HCT116 (cell line): ENCODE measurements at regions not wholly inside any gene's neighbourhood (a gene's known extent, or its start where the extent isn't known, plus 50 kb on each side); places are given as distances from the start of the nearest gene placed in this dataset.

Experiments
- ATAC-seq: fragments of 200-7000 bp; cut with Tn5 transposase; 2 replicates; pipeline ENCODE4 v1.9.1; 2020; ENCODE audit warnings: mild to moderate bottlenecking, moderate library complexity
- BruUV-seq: library from RNA; stranded (reverse); fragments of 400-500 nt; replicated peaks from 2 replicates; lab custom pipeline; 2021; lab: Mats Ljungman, UMichigan
- CTCF ChIA-PET: fragments of 300-600 bp; sonication (Branson Sonifier 250); formaldehyde crosslinking; loops from one replicate; lab custom pipeline; 2021; ENCODE audit warnings: antibody characterized with exemption; lab: Charles Lee
- POLR2A ChIA-PET: fragments of 300-600, 350-600 bp; sonication (Branson Sonifier 250); formaldehyde crosslinking; loops from one replicate; lab custom pipeline; 2021; ENCODE audit warnings: antibody characterized with exemption; lab: Charles Lee
- RAD21 ChIA-PET, 2 experiments: fragments of 300-600 bp; sonication (Branson Sonifier 250); formaldehyde crosslinking; loops; one replicate each; lab custom pipeline; 2023; ENCODE audit warnings: low total read pairs in 2 of 2; ENCODE audit not compliant: uncharacterized antibody in 2 of 2, unreplicated experiment in 2 of 2, low non-redundant PET in 1 of 2; lab: Charles Lee
- DNase-seq: peaks from one replicate; pipeline ENCODE4 v3.0.0-alpha.2; 2010; ENCODE audit warnings: low read depth, low spot score
- H2AFZ ChIP-seq: fragments of 200-600 bp; shearing (Covaris generic), sonication (generic); 2 replicates; pipeline ENCODE4 v1.6.1; 2017; ENCODE audit warnings: low read depth, mixed run types, mixed read lengths, antibody characterized with exemption, low read length; ENCODE audit not compliant: poor library complexity, severe bottlenecking
- H3K27ac ChIP-seq: 2 replicates; pipeline ENCODE4 v1.5.1; 2012; ENCODE audit warnings: low read depth, low read length
- H3K27me3 ChIP-seq: fragments of 200-600 bp; sonication (generic); 2 replicates; pipeline ENCODE4 v1.6.1; 2016; ENCODE audit warnings: mixed run types, low read length, mixed read lengths; ENCODE audit not compliant: insufficient read depth
- H3K36me3 ChIP-seq, 2 experiments: fragments of 200-500 bp in 1 of 2; fragments of 200-600 bp in 1 of 2; sonication (Bioruptor generic) in 1 of 2; sonication (generic) in 1 of 2; 2 replicates each; pipeline versions ENCODE4 v1.5.1 to v1.6.1; 2014 to 2016; ENCODE audit warnings: low read length in 2 of 2, inconsistent platforms in 1 of 2, mixed read lengths in 1 of 2, mixed run types in 1 of 2; ENCODE audit not compliant: insufficient read depth in 2 of 2, control insufficient read depth in 1 of 2
- H3K4me1 ChIP-seq, 2 experiments: fragments of 200-600 bp in 1 of 2; sonication (generic) in 1 of 2; 2 replicates each; pipeline versions ENCODE4 v1.5.1 to v1.6.1; 2012 to 2017; ENCODE audit warnings: low read length in 2 of 2, inconsistent platforms in 1 of 2, mild to moderate bottlenecking in 1 of 2, mixed read lengths in 1 of 2, mixed run types in 1 of 2, moderate library complexity in 1 of 2; ENCODE audit not compliant: insufficient read depth in 2 of 2, control insufficient read depth in 1 of 2
- H3K4me2 ChIP-seq: fragments of 200-600 bp; sonication (generic); 2 replicates; pipeline ENCODE4 v1.6.1; 2017; ENCODE audit warnings: mixed run types, low read length, mixed read lengths
- H3K4me3 ChIP-seq, 2 experiments: fragments of 200-600 bp in 1 of 2; sonication (generic) in 1 of 2; replicated peaks in 1 of 2; 2 replicates each; pipeline ENCODE4 v1.5.1; 2011 to 2016; ENCODE audit warnings: low read length in 2 of 2, control low read depth in 1 of 2, low read depth in 1 of 2, mild to moderate bottlenecking in 1 of 2, mixed read lengths in 1 of 2, mixed run types in 1 of 2
- H3K79me2 ChIP-seq: fragments of 200-600 bp; sonication (generic); 2 replicates; pipeline ENCODE4 v1.6.1; 2017; ENCODE audit warnings: mild to moderate bottlenecking, mixed run types, low read length, moderate library complexity, mixed read lengths; ENCODE audit not compliant: insufficient read depth
- H3K9ac ChIP-seq: fragments of 200-600 bp; sonication (generic); 2 replicates; pipeline ENCODE4 v1.6.1; 2016; ENCODE audit warnings: low read length, mixed read lengths
- H3K9me2 ChIP-seq: fragments of 200-600 bp; sonication (generic), shearing (Covaris generic); 2 replicates; pipeline ENCODE4 v1.6.1; 2017; ENCODE audit warnings: mixed run types, mild to moderate bottlenecking, moderate library complexity; ENCODE audit not compliant: insufficient read depth
- H3K9me3 ChIP-seq, 2 experiments: fragments of 200-500 bp in 1 of 2; fragments of 200-600 bp in 1 of 2; sonication (Bioruptor generic) in 1 of 2; sonication (generic) in 1 of 2; 2 replicates each; pipeline ENCODE4 v1.6.1; 2014 to 2017; ENCODE audit warnings: low read length in 2 of 2, mixed read lengths in 2 of 2, inconsistent platforms in 1 of 2, low read depth in 1 of 2, mild to moderate bottlenecking in 1 of 2, mixed run types in 1 of 2, moderate library complexity in 1 of 2; ENCODE audit not compliant: control insufficient read depth in 1 of 2, insufficient read depth in 1 of 2
- H4K20me1 ChIP-seq: fragments of 200-600 bp; sonication (generic), shearing (Covaris generic); 2 replicates; pipeline ENCODE4 v1.6.1; 2017; ENCODE audit warnings: mixed run types, mild to moderate bottlenecking, moderate library complexity; ENCODE audit not compliant: insufficient read depth
- CEBPB ChIP-seq: IDR thresholded peaks from 2 replicates; pipeline ENCODE4 v1.6.1; 2012; ENCODE audit warnings: low read depth
- EZH2 ChIP-seq: fragments of 200-600 bp; sonication (generic); IDR thresholded peaks from 2 replicates; pipeline ENCODE4 v1.6.1; 2017; ENCODE audit warnings: antibody characterized with exemption, mixed run types
- RAD21 ChIP-seq: IDR thresholded peaks from 2 replicates; pipeline ENCODE4 v1.6.1; 2012; ENCODE audit warnings: low read depth, mild to moderate bottlenecking
- TCF7L2 ChIP-seq: IDR thresholded peaks from 2 replicates; pipeline ENCODE4 v1.7.0; 2011; ENCODE audit warnings: borderline replicate concordance, inconsistent platforms; ENCODE audit not compliant: insufficient read depth, insufficient read length; ENCODE audit errors: extremely low read depth
- intact Hi-C: fragments of 100-400 bp; cut with micrococcal nuclease; formaldehyde crosslinking; loops from 2 replicates; pipeline ENCODE4 v1.10.0; 2022
- TF ChIP-seq, protein P1 (sequence below), 3 experiments: fragments of 200-600 bp in 1 of 3; sonication (generic) in 1 of 3; IDR thresholded peaks in 2 of 3; conservative IDR thresholded peaks in 1 of 3; 2 replicates each; pipeline ENCODE4 v1.5.1; 2012 to 2017; ENCODE audit warnings: low read depth in 2 of 3, low read length in 2 of 3, antibody characterized with exemption in 1 of 3, borderline replicate concordance in 1 of 3, control low read depth in 1 of 3, mild to moderate bottlenecking in 1 of 3, mixed read lengths in 1 of 3, mixed run types in 1 of 3, moderate library complexity in 1 of 3; ENCODE audit not compliant: insufficient read depth in 1 of 3

- ATAC-seq (peak; percentile 100), DNase-seq (peak; percentile 71)
- intact Hi-C loops, result loop anchor here (5.0 kb wide), 1 partner anchor 453 kb away; no protein-coding TSS in a partner anchor
- TF ChIP-seq RAD21 (peak; percentile 65), CEBPB (no peak), EZH2 (no peak), TCF7L2 (no peak)
- TF ChIP-seq, protein P1, sequence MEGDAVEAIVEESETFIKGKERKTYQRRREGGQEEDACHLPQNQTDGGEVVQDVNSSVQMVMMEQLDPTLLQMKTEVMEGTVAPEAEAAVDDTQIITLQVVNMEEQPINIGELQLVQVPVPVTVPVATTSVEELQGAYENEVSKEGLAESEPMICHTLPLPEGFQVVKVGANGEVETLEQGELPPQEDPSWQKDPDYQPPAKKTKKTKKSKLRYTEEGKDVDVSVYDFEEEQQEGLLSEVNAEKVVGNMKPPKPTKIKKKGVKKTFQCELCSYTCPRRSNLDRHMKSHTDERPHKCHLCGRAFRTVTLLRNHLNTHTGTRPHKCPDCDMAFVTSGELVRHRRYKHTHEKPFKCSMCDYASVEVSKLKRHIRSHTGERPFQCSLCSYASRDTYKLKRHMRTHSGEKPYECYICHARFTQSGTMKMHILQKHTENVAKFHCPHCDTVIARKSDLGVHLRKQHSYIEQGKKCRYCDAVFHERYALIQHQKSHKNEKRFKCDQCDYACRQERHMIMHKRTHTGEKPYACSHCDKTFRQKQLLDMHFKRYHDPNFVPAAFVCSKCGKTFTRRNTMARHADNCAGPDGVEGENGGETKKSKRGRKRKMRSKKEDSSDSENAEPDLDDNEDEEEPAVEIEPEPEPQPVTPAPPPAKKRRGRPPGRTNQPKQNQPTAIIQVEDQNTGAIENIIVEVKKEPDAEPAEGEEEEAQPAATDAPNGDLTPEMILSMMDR (IDR thresholded peaks at IDR 0.05 in 2 of 3, conservative IDR thresholded peaks at IDR 0.05 in 1 of 3; ENCODE audit: borderline replicate concordance in 1 of 3, insufficient read depth in 1 of 3, low read depth in 2 of 3, low read length in 2 of 3), result peak; percentile 52 to 94 (median 83)
- no peaks in the 10 kb centered on the region for H3K36me3 ChIP-seq
- RAD21 ChIA-PET, result no interaction called here
- no peaks in the 10 kb centered on the region for H3K9me2 ChIP-seq
- no TSS peak for BruUV-seq
- POLR2A ChIA-PET, result no interaction called here
- no peak overlapping the region for H3K27ac ChIP-seq
- H2AFZ ChIP-seq, result peak overlapping the region; percentile 41
- H3K4me2 ChIP-seq, result peak overlapping the region; percentile 43
- H3K4me3 ChIP-seq, result no peak overlapping the region
- no peaks in the 10 kb centered on the region for H3K27me3 ChIP-seq
- no peaks in the 10 kb centered on the region for H3K9me3 ChIP-seq
- no peaks in the 10 kb centered on the region for H3K79me2 ChIP-seq
- no peaks in the 10 kb centered on the region for H4K20me1 ChIP-seq
- peaks cover 2 to 4% of the 10 kb centered on the region in 2 experiments; a peak in 2 of 4 replicates for H3K4me1 ChIP-seq
- CTCF ChIA-PET, result interaction anchor here (0.8 to 1.3 kb wide), 2 partner anchors 16 to 19 kb away, joined by 3 read pairs; no protein-coding TSS in a partner anchor
- no peak overlapping the region for H3K9ac ChIP-seq
Measured at GRCh38 chr1:10960411-10961299, 51.8 kb upstream of the TARDBP start.
